ENCODE measurements at regions not wholly inside any gene's neighbourhood (a gene's known extent, or its start where the extent isn't known, plus 50 kb on each side); places are given as distances from the start of the nearest gene placed in this dataset.

DNA sequence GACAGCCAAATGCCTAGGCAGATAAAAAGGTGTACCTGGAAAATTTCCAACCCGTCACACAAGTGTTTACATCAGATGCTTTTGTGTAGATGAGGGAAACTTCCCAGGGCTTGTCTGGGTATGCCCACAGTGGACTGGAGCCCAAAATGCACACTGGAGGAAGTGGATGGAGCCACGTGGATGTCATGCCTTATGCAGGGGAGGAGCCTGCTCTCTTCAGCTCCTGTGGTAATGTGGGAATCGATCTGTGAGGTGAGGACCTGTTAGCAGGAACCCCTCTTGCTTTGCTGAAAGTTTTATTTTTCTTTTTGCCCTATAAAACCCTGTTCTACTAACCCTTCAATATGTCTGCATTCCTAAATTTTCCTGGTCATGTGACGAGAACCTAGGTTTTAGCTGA, 439.2 kb upstream of the CDH9 start:
- no peak for TF ChIP-seq CTCF (IDR thresholded peaks at IDR 0.05)
- no peak for TF ChIP-seq POLR2A (IDR thresholded peaks at IDR 0.05)

Measured in body of pancreas (tissue), 4 donors.